ENCODE measurements at regions not wholly inside any gene's neighbourhood (a gene's known extent, or its start where the extent isn't known, plus 50 kb on each side); places are given as distances from the start of the nearest gene placed in this dataset.

DNA sequence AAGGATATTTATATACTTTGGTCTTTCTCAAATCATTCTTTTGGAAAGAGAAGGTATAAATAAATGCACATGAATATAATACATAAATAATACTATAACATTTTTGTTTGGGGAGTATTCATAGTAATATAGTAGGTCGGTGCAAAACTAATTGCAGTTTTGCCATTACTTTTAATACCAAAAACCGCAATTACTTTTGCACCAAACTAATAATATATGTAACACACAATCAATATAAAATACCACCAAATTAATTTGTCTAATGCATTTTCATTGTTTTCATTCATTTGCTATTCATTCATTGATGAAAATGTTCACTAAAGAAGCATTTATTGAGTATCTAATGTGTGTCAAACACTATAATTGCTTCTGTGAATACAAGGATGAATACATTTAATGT, 219.0 kb downstream of the RWDD3 start:
- H3K4me3 ChIP-seq (replicated peaks; ENCODE audit: low read depth, low read length), result no peak overlapping the region
- DNase-seq (ENCODE audit: low read depth), result no peak
- no peak for TF ChIP-seq CTCF (IDR thresholded peaks at IDR 0.05; ENCODE audit: low read length, missing control alignments)

- TF ChIP-seq CTCF (IDR thresholded peaks at IDR 0.05; ENCODE audit: low read length, missing control alignments), result no peak
- DNase-seq (ENCODE audit: low read depth), result no peak
- H3K4me3 ChIP-seq (replicated peaks; ENCODE audit: low read depth, low read length), result no peak overlapping the region
Measured at GRCh38 chr1:95467036-95467435, 233.0 kb downstream of the RWDD3 start.

DNA sequence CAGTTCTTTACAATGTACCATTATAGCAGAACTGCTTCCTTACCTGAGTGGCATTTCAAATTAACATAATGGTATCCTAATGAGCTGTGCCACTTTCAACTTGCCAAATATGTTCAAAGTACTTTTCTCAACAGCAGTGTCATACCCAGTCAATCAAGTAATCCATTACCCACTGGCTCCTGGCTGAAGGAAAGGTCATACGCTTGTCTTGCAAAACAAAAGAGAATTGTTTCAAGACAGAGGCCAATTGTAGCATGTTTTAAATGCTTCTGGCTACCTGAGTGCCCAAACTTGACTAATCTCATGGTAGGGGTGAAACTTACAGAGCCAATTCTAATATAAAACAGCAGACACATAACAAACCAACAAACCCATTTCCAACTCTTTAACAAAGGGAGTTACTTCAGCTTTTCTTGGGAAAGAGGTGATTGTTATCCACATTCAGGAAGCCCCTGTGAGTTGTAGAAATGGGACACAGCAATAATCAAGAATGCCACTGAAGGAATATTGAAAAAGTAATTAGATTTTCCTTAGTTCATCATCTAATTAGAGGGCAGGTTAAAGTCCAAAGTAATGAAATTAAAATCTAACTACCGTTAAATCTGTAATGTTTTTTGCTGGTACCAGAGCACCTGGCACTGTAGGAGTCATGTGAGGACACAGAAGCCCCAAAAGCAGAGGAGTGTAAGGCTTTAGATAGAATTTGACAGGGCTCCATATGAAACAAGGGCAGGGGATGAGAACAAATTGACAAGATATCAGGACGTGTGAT, 241.9 kb downstream of the RWDD3 start:
- no peak for DNase-seq (ENCODE audit: low read depth)
- no peak for TF ChIP-seq CTCF (IDR thresholded peaks at IDR 0.05; ENCODE audit: low read length, missing control alignments)
- no peak overlapping the region for H3K4me3 ChIP-seq (replicated peaks; ENCODE audit: low read depth, low read length)

DNA sequence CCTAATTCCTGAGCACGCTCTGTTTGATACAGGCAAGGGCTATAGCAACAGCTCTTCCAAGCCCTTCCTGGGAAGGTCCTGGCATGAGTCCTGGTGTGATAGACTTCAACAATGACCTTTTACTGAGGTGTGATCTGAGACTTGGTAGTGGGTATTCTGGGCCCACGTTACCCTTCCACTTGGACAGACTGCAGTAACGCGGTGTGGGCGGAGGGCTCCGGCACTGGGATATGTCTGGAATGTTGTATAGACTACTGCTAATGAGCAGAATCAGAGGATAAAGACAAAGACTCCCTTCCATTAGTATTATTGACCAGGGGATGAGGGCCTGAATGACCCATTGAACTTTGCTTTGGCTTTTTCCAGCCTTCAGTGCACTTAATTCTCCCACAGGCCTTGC, 262.3 kb downstream of the RWDD3 start:
- TF ChIP-seq CTCF (IDR thresholded peaks at IDR 0.05; ENCODE audit: low read length, missing control alignments), result no peak
- no peak for DNase-seq (ENCODE audit: low read depth)
- no peak overlapping the region for H3K4me3 ChIP-seq (replicated peaks; ENCODE audit: low read depth, low read length)

DNA sequence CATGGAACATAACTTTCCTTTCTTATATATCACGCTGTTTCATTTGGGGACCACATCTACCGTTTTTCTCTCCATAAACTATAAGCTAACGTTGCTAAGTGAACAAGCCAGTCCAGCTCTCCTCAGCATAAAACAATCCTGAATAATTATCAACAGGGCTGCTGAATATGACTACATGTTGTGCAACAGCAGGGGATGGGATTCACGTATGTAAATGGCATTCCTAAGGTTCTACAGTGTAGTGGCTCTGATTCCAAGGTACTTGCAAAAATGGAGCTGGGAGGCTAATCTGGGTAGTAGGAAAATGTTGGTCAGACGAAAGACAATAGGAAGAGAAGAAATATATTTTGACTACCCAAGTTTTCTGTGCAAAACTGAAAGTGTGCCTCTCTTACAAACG, 262.8 kb downstream of the RWDD3 start:
- no peak for TF ChIP-seq CTCF (IDR thresholded peaks at IDR 0.05; ENCODE audit: low read length, missing control alignments)
- H3K4me3 ChIP-seq (replicated peaks; ENCODE audit: low read depth, low read length), result no peak overlapping the region
- DNase-seq (ENCODE audit: low read depth), result no peak

GRCh38 chr1:95497566-95497965, 263.6 kb downstream of the RWDD3 start:
- TF ChIP-seq CTCF (IDR thresholded peaks at IDR 0.05; ENCODE audit: low read length, missing control alignments), result no peak
- no peak for DNase-seq (ENCODE audit: low read depth)
- H3K4me3 ChIP-seq (replicated peaks; ENCODE audit: low read depth, low read length), result no peak overlapping the region
